Liver (tissue), 8 donors: ENCODE measurements at regions not wholly inside any gene's neighbourhood (a gene's known extent, or its start where the extent isn't known, plus 50 kb on each side); places are given as distances from the start of the nearest gene placed in this dataset.
"Not testable (repeated sequence)": the region's sequence is repeated elsewhere in the genome, so short reads cannot be mapped to it uniquely, and the experiment has no call there.

Experiments
- DNase-seq: peaks from one replicate; pipeline ENCODE4 v3.0.0-alpha.2; 2017; ENCODE audit warnings: low spot score
- H3K27ac ChIP-seq, 2 donors: one replicate each; pipeline ENCODE4 v1.7.0; 2013; ENCODE audit warnings: inconsistent platforms in 2 of 2, low read length in 2 of 2, control low read depth in 1 of 2, low read depth in 1 of 2, mild to moderate bottlenecking in 1 of 2
- H3K27me3 ChIP-seq, 4 donors: one replicate each; pipeline versions ENCODE4 v1.6.1 to v1.7.0; 2013; ENCODE audit warnings: low read length in 3 of 4, inconsistent platforms in 1 of 4, mild to moderate bottlenecking in 1 of 4, moderate library complexity in 1 of 4; ENCODE audit not compliant: control insufficient read depth in 4 of 4, insufficient read depth in 4 of 4
- H3K36me3 ChIP-seq, 4 donors: one replicate each; pipeline versions ENCODE4 v1.6.1 to v1.7.0; 2013; ENCODE audit warnings: low read length in 3 of 4, mild to moderate bottlenecking in 3 of 4, low read depth in 1 of 4, moderate library complexity in 1 of 4; ENCODE audit not compliant: control insufficient read depth in 4 of 4, insufficient read depth in 3 of 4
- H3K4me1 ChIP-seq, 4 donors: one replicate each; pipeline versions ENCODE4 v1.6.1 to v1.7.0; 2013; ENCODE audit warnings: low read length in 3 of 4, mild to moderate bottlenecking in 3 of 4, moderate library complexity in 1 of 4; ENCODE audit not compliant: control insufficient read depth in 4 of 4, insufficient read depth in 4 of 4
- H3K4me3 ChIP-seq, 3 donors: one replicate each; pipeline versions ENCODE4 v1.6.1 to v1.7.0; 2013; ENCODE audit warnings: low read length in 3 of 3, control low read depth in 1 of 3, low read depth in 1 of 3, mild to moderate bottlenecking in 1 of 3
- H3K9ac ChIP-seq, 2 donors: one replicate each; pipeline ENCODE4 v1.7.0; 2013; ENCODE audit warnings: low read length in 2 of 2, mild to moderate bottlenecking in 2 of 2, moderate library complexity in 2 of 2, control low read depth in 1 of 2, low read depth in 1 of 2
- H3K9me3 ChIP-seq, 4 donors: one replicate each; pipeline versions ENCODE4 v1.6.1 to v1.7.0; 2013; ENCODE audit warnings: low read length in 3 of 4; ENCODE audit not compliant: control insufficient read depth in 4 of 4
- EGR1 ChIP-seq, 2 donors: IDR thresholded peaks; 2 replicates each; pipeline ENCODE4 v1.6.1; 2016 to 2018; ENCODE audit warnings: antibody characterized with exemption in 2 of 2, low read depth in 2 of 2
- FOXA1 ChIP-seq: IDR thresholded peaks from 2 replicates; pipeline ENCODE4 v1.6.1; 2016; ENCODE audit warnings: antibody characterized with exemption
- FOXA2 ChIP-seq: IDR thresholded peaks from 2 replicates; pipeline ENCODE4 v1.6.1; 2016; ENCODE audit warnings: antibody characterized with exemption
- GABPA ChIP-seq, 2 donors: IDR thresholded peaks in 1 of 2; conservative IDR thresholded peaks in 1 of 2; 2 replicates each; pipeline ENCODE4 v1.6.1; 2016; ENCODE audit warnings: antibody characterized with exemption in 2 of 2, mild to moderate bottlenecking in 1 of 2, moderate library complexity in 1 of 2
- HNF4A ChIP-seq, 2 donors: conservative IDR thresholded peaks; 2 replicates each; pipeline ENCODE4 v1.6.1; 2016; ENCODE audit warnings: antibody characterized with exemption in 2 of 2, mild to moderate bottlenecking in 2 of 2
- HNF4G ChIP-seq: IDR thresholded peaks from 2 replicates; pipeline ENCODE4 v1.6.1; 2016; ENCODE audit warnings: antibody characterized with exemption
- JUND ChIP-seq, 2 donors: IDR thresholded peaks; 2 replicates each; pipeline ENCODE4 v1.6.1; 2016; ENCODE audit warnings: antibody characterized with exemption in 2 of 2
- NR2F2 ChIP-seq: IDR thresholded peaks from 2 replicates; pipeline ENCODE4 v1.6.1; 2016; ENCODE audit warnings: antibody characterized with exemption
- RAD21 ChIP-seq, 2 donors: IDR thresholded peaks; 2 replicates each; pipeline ENCODE4 v1.6.1; 2016; ENCODE audit warnings: antibody characterized with exemption in 2 of 2, mild to moderate bottlenecking in 2 of 2
- RXRA ChIP-seq, 2 donors: IDR thresholded peaks; 2 replicates each; pipeline ENCODE4 v1.6.1; 2017 to 2018; ENCODE audit warnings: antibody characterized with exemption in 2 of 2, mild to moderate bottlenecking in 1 of 2
- SP1 ChIP-seq: IDR thresholded peaks from 2 replicates; pipeline ENCODE4 v1.6.1; 2018; ENCODE audit warnings: antibody characterized with exemption, mild to moderate bottlenecking
- TAF1 ChIP-seq: conservative IDR thresholded peaks from 2 replicates; pipeline ENCODE4 v1.6.1; 2016; ENCODE audit warnings: antibody characterized with exemption, mild to moderate bottlenecking
- YY1 ChIP-seq: IDR thresholded peaks from 2 replicates; pipeline ENCODE4 v1.6.1; 2016; ENCODE audit warnings: antibody characterized with exemption, mild to moderate bottlenecking
- WGBS: extraction: QIAGEN DNeasy Blood & Tissue Kit; methylation state at CpG from one replicate; pipeline ENCODE4 v1.1.7; 2013; 5-methylcytosine and 5-hydroxymethylcytosine counted together
- TF ChIP-seq, protein P1 (sequence below): IDR thresholded peaks from 2 replicates; pipeline ENCODE4 v1.6.1; 2016; ENCODE audit warnings: antibody characterized with exemption
- TF ChIP-seq, protein P2 (sequence below): fragments of 150-350 bp; IDR thresholded peaks from 2 replicates; pipeline ENCODE4 v1.5.1; 2017; ENCODE audit warnings: improper control_type of control experiment, low read depth, low read length; ENCODE audit not compliant: missing input control
- TF ChIP-seq, protein P3 (sequence below): IDR thresholded peaks from 2 replicates; pipeline ENCODE4 v1.6.1; 2016; ENCODE audit warnings: antibody characterized with exemption
- TF ChIP-seq, protein P4 (sequence below): IDR thresholded peaks from 2 replicates; pipeline ENCODE4 v1.6.1; 2016; ENCODE audit warnings: antibody characterized with exemption, mild to moderate bottlenecking
- TF ChIP-seq, protein P5 (sequence below): IDR thresholded peaks from 2 replicates; pipeline ENCODE4 v1.6.1; 2016; ENCODE audit warnings: antibody characterized with exemption
- donor health status: healthy.
- donor health status: healthy.
- donor health status: healthy.
- donor health status: healthy.
- donor health status: healthy.

DNA sequence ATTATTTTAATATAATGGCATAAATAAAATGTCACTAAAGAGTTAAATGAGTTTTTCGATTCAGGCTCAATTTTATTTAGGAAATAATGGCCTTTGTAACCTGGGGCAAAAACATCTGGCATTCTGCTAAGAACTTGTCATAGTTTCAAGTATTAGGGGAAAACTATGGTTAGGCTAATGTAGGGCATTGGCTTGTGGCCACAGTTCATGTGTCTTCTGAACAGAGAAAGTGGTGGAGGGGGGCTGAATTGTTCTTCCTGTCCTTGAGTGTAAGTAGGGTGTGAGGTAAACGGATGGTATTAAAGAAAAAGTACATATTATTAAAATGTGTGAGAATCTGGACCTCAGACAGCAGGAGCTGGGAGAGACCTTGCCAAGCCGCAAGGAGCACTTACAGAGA, 69.1 kb upstream of the KLF14 start:
- Histone ChIP-seq H3K36me3 (no peaks in the 10 kb centered on the region), H3K4me3 (no peak overlapping the region), H3K9me3 (no peaks in the 10 kb centered on the region), H3K4me1 (peaks cover 0 to 1% (median 0%) of the 10 kb centered on the region in 4 donors), H3K27me3 (no peaks in the 10 kb centered on the region), H3K9ac (no peak overlapping the region), H3K27ac (no peak overlapping the region)
- DNase-seq, result no peak
- TF ChIP-seq HNF4A (conservative IDR thresholded peaks at IDR 0.05) (no peak), YY1 (no peak), RXRA (IDR thresholded peaks at IDR 0.05) (no peak), HNF4G (no peak), SP1 (no peak)
- TF ChIP-seq, protein P1, sequence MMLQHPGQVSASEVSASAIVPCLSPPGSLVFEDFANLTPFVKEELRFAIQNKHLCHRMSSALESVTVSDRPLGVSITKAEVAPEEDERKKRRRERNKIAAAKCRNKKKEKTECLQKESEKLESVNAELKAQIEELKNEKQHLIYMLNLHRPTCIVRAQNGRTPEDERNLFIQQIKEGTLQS, result no peak
- 57% methylated on average over 3 of the region's 3 CpGs for WGBS

DNA sequence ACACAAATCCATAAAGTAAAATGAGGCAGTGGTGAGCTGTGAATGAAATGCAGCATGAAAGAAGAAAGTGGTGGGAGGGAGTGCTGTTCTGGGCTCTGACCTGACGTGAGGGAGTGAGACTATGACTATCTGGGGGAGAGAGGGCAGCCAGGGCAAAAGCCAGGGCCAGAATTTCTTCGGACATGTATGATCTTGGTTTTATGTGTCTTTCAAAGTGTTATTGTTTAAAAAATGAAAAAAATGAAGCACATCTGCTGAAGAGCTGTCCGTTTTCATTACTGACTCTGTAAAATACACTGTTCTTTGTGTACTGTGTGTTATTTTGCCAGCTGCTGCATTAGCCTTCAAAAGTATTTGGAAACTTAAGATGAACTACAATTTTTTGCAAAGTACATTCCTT, 70.2 kb upstream of the KLF14 start:
- Histone ChIP-seq H3K4me3 (no peak overlapping the region), H3K36me3 (no peaks in the 10 kb centered on the region), H3K4me1 (peaks cover 0 to 1% (median 0%) of the 10 kb centered on the region in 4 donors), H3K27me3 (no peaks in the 10 kb centered on the region), H3K27ac (no peak overlapping the region), H3K9ac (no peak overlapping the region), H3K9me3 (no peaks in the 10 kb centered on the region)
- TF ChIP-seq, protein P2, sequence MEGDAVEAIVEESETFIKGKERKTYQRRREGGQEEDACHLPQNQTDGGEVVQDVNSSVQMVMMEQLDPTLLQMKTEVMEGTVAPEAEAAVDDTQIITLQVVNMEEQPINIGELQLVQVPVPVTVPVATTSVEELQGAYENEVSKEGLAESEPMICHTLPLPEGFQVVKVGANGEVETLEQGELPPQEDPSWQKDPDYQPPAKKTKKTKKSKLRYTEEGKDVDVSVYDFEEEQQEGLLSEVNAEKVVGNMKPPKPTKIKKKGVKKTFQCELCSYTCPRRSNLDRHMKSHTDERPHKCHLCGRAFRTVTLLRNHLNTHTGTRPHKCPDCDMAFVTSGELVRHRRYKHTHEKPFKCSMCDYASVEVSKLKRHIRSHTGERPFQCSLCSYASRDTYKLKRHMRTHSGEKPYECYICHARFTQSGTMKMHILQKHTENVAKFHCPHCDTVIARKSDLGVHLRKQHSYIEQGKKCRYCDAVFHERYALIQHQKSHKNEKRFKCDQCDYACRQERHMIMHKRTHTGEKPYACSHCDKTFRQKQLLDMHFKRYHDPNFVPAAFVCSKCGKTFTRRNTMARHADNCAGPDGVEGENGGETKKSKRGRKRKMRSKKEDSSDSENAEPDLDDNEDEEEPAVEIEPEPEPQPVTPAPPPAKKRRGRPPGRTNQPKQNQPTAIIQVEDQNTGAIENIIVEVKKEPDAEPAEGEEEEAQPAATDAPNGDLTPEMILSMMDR, result no peak
- TF ChIP-seq, protein P3, sequence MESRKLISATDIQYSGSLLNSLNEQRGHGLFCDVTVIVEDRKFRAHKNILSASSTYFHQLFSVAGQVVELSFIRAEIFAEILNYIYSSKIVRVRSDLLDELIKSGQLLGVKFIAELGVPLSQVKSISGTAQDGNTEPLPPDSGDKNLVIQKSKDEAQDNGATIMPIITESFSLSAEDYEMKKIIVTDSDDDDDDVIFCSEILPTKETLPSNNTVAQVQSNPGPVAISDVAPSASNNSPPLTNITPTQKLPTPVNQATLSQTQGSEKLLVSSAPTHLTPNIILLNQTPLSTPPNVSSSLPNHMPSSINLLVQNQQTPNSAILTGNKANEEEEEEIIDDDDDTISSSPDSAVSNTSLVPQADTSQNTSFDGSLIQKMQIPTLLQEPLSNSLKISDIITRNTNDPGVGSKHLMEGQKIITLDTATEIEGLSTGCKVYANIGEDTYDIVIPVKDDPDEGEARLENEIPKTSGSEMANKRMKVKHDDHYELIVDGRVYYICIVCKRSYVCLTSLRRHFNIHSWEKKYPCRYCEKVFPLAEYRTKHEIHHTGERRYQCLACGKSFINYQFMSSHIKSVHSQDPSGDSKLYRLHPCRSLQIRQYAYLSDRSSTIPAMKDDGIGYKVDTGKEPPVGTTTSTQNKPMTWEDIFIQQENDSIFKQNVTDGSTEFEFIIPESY, result no peak
- TF ChIP-seq GABPA (IDR thresholded peaks at IDR 0.05 in 1 of 2, conservative IDR thresholded peaks at IDR 0.05 in 1 of 2) (no peak), TAF1 (no peak), HNF4G (no peak), JUND (IDR thresholded peaks at IDR 0.05) (no peak), RAD21 (IDR thresholded peaks at IDR 0.05) (no peak), SP1 (no peak), HNF4A (conservative IDR thresholded peaks at IDR 0.05) (no peak), RXRA (IDR thresholded peaks at IDR 0.05) (no peak), YY1 (no peak), NR2F2 (no peak), FOXA2 (no peak), FOXA1 (no peak), EGR1 (IDR thresholded peaks at IDR 0.05; ENCODE audit: low read depth in 2 of 2) (no peak)
- TF ChIP-seq, protein P4, sequence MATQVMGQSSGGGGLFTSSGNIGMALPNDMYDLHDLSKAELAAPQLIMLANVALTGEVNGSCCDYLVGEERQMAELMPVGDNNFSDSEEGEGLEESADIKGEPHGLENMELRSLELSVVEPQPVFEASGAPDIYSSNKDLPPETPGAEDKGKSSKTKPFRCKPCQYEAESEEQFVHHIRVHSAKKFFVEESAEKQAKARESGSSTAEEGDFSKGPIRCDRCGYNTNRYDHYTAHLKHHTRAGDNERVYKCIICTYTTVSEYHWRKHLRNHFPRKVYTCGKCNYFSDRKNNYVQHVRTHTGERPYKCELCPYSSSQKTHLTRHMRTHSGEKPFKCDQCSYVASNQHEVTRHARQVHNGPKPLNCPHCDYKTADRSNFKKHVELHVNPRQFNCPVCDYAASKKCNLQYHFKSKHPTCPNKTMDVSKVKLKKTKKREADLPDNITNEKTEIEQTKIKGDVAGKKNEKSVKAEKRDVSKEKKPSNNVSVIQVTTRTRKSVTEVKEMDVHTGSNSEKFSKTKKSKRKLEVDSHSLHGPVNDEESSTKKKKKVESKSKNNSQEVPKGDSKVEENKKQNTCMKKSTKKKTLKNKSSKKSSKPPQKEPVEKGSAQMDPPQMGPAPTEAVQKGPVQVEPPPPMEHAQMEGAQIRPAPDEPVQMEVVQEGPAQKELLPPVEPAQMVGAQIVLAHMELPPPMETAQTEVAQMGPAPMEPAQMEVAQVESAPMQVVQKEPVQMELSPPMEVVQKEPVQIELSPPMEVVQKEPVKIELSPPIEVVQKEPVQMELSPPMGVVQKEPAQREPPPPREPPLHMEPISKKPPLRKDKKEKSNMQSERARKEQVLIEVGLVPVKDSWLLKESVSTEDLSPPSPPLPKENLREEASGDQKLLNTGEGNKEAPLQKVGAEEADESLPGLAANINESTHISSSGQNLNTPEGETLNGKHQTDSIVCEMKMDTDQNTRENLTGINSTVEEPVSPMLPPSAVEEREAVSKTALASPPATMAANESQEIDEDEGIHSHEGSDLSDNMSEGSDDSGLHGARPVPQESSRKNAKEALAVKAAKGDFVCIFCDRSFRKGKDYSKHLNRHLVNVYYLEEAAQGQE, result no peak
- TF ChIP-seq, protein P5, sequence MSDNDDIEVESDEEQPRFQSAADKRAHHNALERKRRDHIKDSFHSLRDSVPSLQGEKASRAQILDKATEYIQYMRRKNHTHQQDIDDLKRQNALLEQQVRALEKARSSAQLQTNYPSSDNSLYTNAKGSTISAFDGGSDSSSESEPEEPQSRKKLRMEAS, result no peak
- TF ChIP-seq, protein P1, result no peak
- DNase-seq, result no peak
- 72% methylated on average over 3 of the region's 3 CpGs for WGBS

DNA sequence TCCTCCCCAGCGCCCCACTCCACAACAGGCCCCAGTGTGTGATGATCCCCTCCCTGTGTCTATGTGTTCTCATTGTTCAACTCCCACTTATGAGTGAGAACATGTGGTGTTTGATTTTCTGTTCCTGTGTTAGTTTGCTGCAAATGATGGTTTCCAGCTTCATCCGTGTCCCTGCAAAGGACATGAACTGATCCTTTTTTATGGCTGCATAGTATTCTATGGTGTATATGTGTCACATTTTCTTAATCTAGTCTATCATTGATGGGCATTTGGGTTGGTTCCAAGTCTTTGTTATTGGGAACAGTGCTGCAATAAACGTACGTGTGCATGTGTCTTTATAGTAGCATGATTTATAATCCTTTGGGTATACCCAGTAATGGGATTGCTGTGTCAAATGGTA, 78.8 kb upstream of the KLF14 start:
- H3K27ac ChIP-seq, H3K4me1 ChIP-seq, DNase-seq, H3K36me3 ChIP-seq, H3K27me3 ChIP-seq, H3K4me3 ChIP-seq, H3K9me3 ChIP-seq, H3K9ac ChIP-seq: not testable (repeated sequence)
- 87% methylated on average over 4 of the region's 4 CpGs for WGBS
